Mammary epithelial cell (primary cell): ENCODE measurements at regions not wholly inside any gene's neighbourhood (a gene's known extent, or its start where the extent isn't known, plus 50 kb on each side); places are given as distances from the start of the nearest gene placed in this dataset.

Experiments
- CTCF ChIP-seq, 2 donors: IDR thresholded peaks in 1 of 2; conservative IDR thresholded peaks in 1 of 2; 2 replicates each; pipeline ENCODE4 v1.5.1; 2011 to 2012; ENCODE audit warnings: inconsistent platforms in 2 of 2, low read length in 2 of 2, mild to moderate bottlenecking in 2 of 2, control low read depth in 1 of 2, low read depth in 1 of 2; ENCODE audit not compliant: insufficient read depth in 1 of 2; ENCODE audit errors: extremely low read depth in 1 of 2
- EZH2 ChIP-seq: IDR thresholded peaks from 2 replicates; pipeline ENCODE4 v1.6.1; 2012; ENCODE audit warnings: low read length, inconsistent platforms, borderline replicate concordance

GRCh38 chr22:44585559-44586350, 87.7 kb upstream of the RTL6 start:
- no peak for TF ChIP-seq CTCF (conservative IDR thresholded peaks at IDR 0.05 in 1 of 2, IDR thresholded peaks at IDR 0.05 in 1 of 2; ENCODE audit: extremely low read depth in 1 of 2, insufficient read depth in 1 of 2, low read depth in 1 of 2, low read length in 2 of 2)
- no peak for TF ChIP-seq EZH2
